BLaER1 (cell line): ENCODE measurements at regions not wholly inside any gene's neighbourhood (a gene's known extent, or its start where the extent isn't known, plus 50 kb on each side); places are given as distances from the start of the nearest gene placed in this dataset.

Source experiments
- H3K27ac ChIP-seq: shearing (Covaris generic); formaldehyde crosslinking; 2 replicates; pipeline ENCODE4 v1.8.1; 2022
- H3K27me3 ChIP-seq: shearing (Covaris generic); formaldehyde crosslinking; 2 replicates; pipeline ENCODE4 v1.8.1; 2022
- H3K36me3 ChIP-seq: shearing (Covaris generic); formaldehyde crosslinking; 2 replicates; pipeline ENCODE4 v1.8.1; 2022
- H3K4me1 ChIP-seq: shearing (Covaris generic); formaldehyde crosslinking; 2 replicates; pipeline ENCODE4 v1.8.1; 2022
- H3K4me2 ChIP-seq: shearing (Covaris generic); formaldehyde crosslinking; 2 replicates; pipeline ENCODE4 v1.8.1; 2022
- H3K4me3 ChIP-seq: shearing (Covaris generic); formaldehyde crosslinking; 2 replicates; pipeline ENCODE4 v1.8.1; 2022
- H3K9ac ChIP-seq: shearing (Covaris generic); formaldehyde crosslinking; 2 replicates; pipeline ENCODE4 v1.8.1; 2022
- H3K9me3 ChIP-seq: shearing (Covaris generic); formaldehyde crosslinking; 2 replicates; pipeline ENCODE4 v1.8.1; 2022
- H4K20me1 ChIP-seq: shearing (Covaris generic); formaldehyde crosslinking; 2 replicates; pipeline ENCODE4 v1.8.1; 2022
- Cebpa-rat ChIP-seq: shearing (Covaris generic); IDR thresholded peaks from 2 replicates; pipeline ENCODE4 v1.8.1; 2022

DNA sequence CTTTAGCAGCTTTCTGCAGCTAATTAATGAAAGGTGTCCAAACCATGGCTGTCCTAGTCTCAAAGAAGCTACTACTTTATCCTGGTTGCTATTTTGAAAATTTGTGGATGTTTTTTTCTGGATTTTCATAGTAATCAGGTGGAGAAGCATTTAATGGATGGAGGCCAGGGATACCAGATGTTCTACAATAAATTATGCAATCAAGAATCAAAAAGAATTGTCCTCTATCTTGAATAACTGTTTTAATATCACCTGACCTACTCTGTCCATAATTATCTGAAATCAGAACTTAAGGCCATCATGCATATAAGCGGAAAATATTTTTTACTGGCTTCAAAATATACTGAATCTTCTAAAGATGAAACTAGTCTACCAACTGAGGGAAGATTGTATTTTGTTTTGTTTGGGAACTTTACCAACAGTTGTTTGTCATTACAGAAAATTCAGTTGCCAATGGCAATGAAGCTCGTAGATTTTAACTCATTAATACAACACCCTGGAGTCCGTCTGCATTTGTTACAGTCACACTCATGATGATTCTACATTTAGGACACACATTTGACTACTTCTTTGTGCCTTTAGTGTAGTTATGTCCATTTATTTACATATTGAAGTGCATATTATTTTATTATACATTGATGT, 762.3 kb upstream of the GRM7 start:
- no peaks in the 10 kb centered on the region for H3K36me3 ChIP-seq
- no peaks in the 10 kb centered on the region for H3K4me1 ChIP-seq
- H3K4me2 ChIP-seq: no peak overlapping the region
- no peak overlapping the region for H3K9ac ChIP-seq
- no peaks in the 10 kb centered on the region for H4K20me1 ChIP-seq
- H3K4me3 ChIP-seq: no peak overlapping the region
- no peak for TF ChIP-seq Cebpa-rat
- no peak overlapping the region for H3K27ac ChIP-seq
- no peaks in the 10 kb centered on the region for H3K27me3 ChIP-seq
- H3K9me3 ChIP-seq: no peaks in the 10 kb centered on the region

GRCh38 chr3:6099458-6100075, 761.3 kb upstream of the GRM7 start:
- H3K9me3 ChIP-seq: no peaks in the 10 kb centered on the region
- H3K36me3 ChIP-seq: no peaks in the 10 kb centered on the region
- H3K4me1 ChIP-seq: no peaks in the 10 kb centered on the region
- H3K4me2 ChIP-seq: no peak overlapping the region
- H3K9ac ChIP-seq: no peak overlapping the region
- H3K27ac ChIP-seq: no peak overlapping the region
- TF ChIP-seq Cebpa-rat: no peak
- no peaks in the 10 kb centered on the region for H3K27me3 ChIP-seq
- H4K20me1 ChIP-seq: no peaks in the 10 kb centered on the region
- H3K4me3 ChIP-seq: no peak overlapping the region

- H3K4me3 ChIP-seq: no peak overlapping the region
- H3K9ac ChIP-seq: no peak overlapping the region
- H4K20me1 ChIP-seq: no peaks in the 10 kb centered on the region
- no peaks in the 10 kb centered on the region for H3K36me3 ChIP-seq
- no peaks in the 10 kb centered on the region for H3K9me3 ChIP-seq
- no peak overlapping the region for H3K27ac ChIP-seq
- H3K27me3 ChIP-seq: no peaks in the 10 kb centered on the region
- no peaks in the 10 kb centered on the region for H3K4me1 ChIP-seq
- no peak for TF ChIP-seq Cebpa-rat
- H3K4me2 ChIP-seq: no peak overlapping the region
These were observed 755.7 kb upstream of the GRM7 start for GRCh38 chr3:6105187-6105586.

- Histone ChIP-seq H3K36me3 (no peaks in the 10 kb centered on the region), H3K9ac (no peak overlapping the region), H3K4me1 (no peaks in the 10 kb centered on the region), H3K4me2 (no peak overlapping the region), H3K27me3 (no peaks in the 10 kb centered on the region), H3K9me3 (no peaks in the 10 kb centered on the region), H4K20me1 (no peaks in the 10 kb centered on the region), H3K4me3 (no peak overlapping the region), H3K27ac (no peak overlapping the region)
- no peak for TF ChIP-seq Cebpa-rat
These were observed 752.0 kb upstream of the GRM7 start for GRCh38 chr3:6108957-6109356.

- Histone ChIP-seq H3K27me3 (no peaks in the 10 kb centered on the region), H3K9me3 (no peaks in the 10 kb centered on the region), H3K4me2 (no peak overlapping the region), H3K4me3 (no peak overlapping the region), H3K36me3 (no peaks in the 10 kb centered on the region), H4K20me1 (no peaks in the 10 kb centered on the region), H3K9ac (no peak overlapping the region), H3K27ac (no peak overlapping the region), H3K4me1 (no peaks in the 10 kb centered on the region)
- TF ChIP-seq Cebpa-rat: no peak
These were observed 750.5 kb upstream of the GRM7 start for GRCh38 chr3:6110451-6110850.

DNA sequence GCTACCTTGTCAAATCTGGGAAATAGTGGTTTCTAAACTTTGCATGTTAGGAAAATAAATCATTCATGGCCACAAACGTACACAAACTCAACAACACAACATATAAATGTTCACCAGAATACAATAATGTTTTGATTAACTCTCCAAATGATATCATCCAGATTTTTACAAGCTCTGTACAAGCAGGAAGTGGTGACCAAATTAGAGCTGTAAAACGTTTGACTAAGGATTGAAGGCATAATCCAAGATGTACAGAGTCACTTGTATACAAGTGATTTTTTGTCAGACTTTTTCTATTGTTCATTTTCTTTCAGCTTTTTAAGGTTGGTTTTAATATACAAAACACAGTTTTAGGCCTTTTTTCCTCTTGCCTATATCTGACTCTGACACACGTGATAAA, 748.4 kb upstream of the GRM7 start:
- Histone ChIP-seq H3K27ac (no peak overlapping the region), H4K20me1 (no peaks in the 10 kb centered on the region), H3K27me3 (no peaks in the 10 kb centered on the region), H3K4me1 (no peaks in the 10 kb centered on the region), H3K9ac (no peak overlapping the region), H3K36me3 (no peaks in the 10 kb centered on the region), H3K4me3 (no peak overlapping the region), H3K4me2 (no peak overlapping the region), H3K9me3 (no peaks in the 10 kb centered on the region)
- no peak for TF ChIP-seq Cebpa-rat

DNA sequence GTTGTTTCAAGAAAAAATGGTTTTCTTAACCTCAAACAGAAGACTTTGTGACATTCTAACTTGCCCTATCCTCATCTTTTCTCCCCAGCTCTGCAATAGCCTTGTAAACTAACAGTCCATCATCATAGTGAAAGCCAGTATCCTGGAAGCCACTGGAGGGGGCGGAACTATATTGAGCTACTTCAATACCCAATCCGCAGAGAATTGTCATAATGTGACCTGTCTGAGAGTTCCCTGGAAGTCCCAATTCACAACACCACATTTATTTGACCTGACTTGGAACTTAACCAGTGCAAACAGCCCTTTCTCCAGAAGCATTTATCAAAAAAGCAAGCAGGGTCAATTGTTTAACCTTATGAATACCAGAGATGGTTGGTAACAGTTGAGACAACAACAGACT, 747.6 kb upstream of the GRM7 start:
- Histone ChIP-seq H3K27ac (no peak overlapping the region), H3K4me2 (no peak overlapping the region), H3K36me3 (no peaks in the 10 kb centered on the region), H3K27me3 (no peaks in the 10 kb centered on the region), H3K4me3 (no peak overlapping the region), H3K9me3 (no peaks in the 10 kb centered on the region), H3K4me1 (no peaks in the 10 kb centered on the region), H4K20me1 (no peaks in the 10 kb centered on the region), H3K9ac (no peak overlapping the region)
- no peak for TF ChIP-seq Cebpa-rat

DNA sequence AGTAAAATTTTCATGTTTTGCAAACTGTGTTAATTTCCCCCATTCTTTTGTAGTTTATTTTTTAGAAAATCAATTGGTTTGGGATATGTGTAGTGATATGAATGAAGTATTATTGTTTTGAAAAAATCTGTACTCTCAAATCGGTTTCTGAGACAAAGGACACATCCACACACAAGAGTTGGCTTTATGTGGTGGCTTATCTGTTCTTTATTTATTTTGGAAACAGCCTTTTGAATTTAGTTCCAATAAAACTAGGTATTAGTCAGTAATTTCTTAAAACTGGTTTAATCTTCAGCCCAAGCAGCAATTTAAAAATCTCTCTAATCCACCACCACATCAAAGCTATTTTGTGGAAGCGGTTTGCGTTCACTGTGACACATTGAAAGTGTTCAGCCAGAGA, 741.5 kb upstream of the GRM7 start:
- H3K4me2 ChIP-seq: no peak overlapping the region
- no peak overlapping the region for H3K4me3 ChIP-seq
- no peaks in the 10 kb centered on the region for H3K4me1 ChIP-seq
- no peaks in the 10 kb centered on the region for H3K9me3 ChIP-seq
- H3K36me3 ChIP-seq: no peaks in the 10 kb centered on the region
- H3K27me3 ChIP-seq: no peaks in the 10 kb centered on the region
- no peak overlapping the region for H3K9ac ChIP-seq
- H4K20me1 ChIP-seq: no peaks in the 10 kb centered on the region
- no peak for TF ChIP-seq Cebpa-rat
- no peak overlapping the region for H3K27ac ChIP-seq

DNA sequence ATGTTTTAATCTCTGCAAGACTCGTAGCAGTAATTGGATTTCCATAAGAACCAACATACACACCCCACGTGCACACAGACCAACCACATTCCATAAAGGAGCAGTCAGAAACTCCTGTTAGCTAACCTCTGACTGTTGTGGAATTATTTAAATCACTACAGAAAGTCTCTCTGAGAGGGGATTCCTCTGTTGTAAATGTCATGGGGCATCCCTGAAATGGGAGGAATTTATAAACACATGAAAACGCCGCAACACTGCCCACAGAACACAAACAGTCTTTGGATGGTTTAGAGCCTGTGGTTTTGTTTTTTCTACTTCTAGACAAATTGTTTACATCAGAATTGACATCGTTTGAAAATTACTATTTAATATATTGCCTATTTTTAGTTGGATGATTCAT, 740.1 kb upstream of the GRM7 start:
- Histone ChIP-seq H3K36me3 (no peaks in the 10 kb centered on the region), H3K4me1 (no peaks in the 10 kb centered on the region), H3K27ac (no peak overlapping the region), H3K9ac (no peak overlapping the region), H3K9me3 (no peaks in the 10 kb centered on the region), H3K27me3 (no peaks in the 10 kb centered on the region), H4K20me1 (no peaks in the 10 kb centered on the region), H3K4me3 (no peak overlapping the region), H3K4me2 (no peak overlapping the region)
- TF ChIP-seq Cebpa-rat: no peak

- H3K27ac ChIP-seq: no peak overlapping the region
- H3K9ac ChIP-seq: no peak overlapping the region
- no peaks in the 10 kb centered on the region for H3K36me3 ChIP-seq
- H4K20me1 ChIP-seq: no peaks in the 10 kb centered on the region
- H3K4me1 ChIP-seq: no peaks in the 10 kb centered on the region
- peaks cover 6% of the 10 kb centered on the region for H3K9me3 ChIP-seq
- no peak overlapping the region for H3K4me2 ChIP-seq
- H3K4me3 ChIP-seq: no peak overlapping the region
- TF ChIP-seq Cebpa-rat: no peak
- no peaks in the 10 kb centered on the region for H3K27me3 ChIP-seq
These were observed 736.0 kb upstream of the GRM7 start for GRCh38 chr3:6124875-6125274.

GRCh38 chr3:6125520-6125919, 735.4 kb upstream of the GRM7 start:
- no peaks in the 10 kb centered on the region for H4K20me1 ChIP-seq
- no peak overlapping the region for H3K4me2 ChIP-seq
- H3K9me3 ChIP-seq: peaks cover 6% of the 10 kb centered on the region
- H3K36me3 ChIP-seq: no peaks in the 10 kb centered on the region
- no peaks in the 10 kb centered on the region for H3K27me3 ChIP-seq
- no peak for TF ChIP-seq Cebpa-rat
- H3K4me3 ChIP-seq: no peak overlapping the region
- no peak overlapping the region for H3K9ac ChIP-seq
- no peak overlapping the region for H3K27ac ChIP-seq
- no peaks in the 10 kb centered on the region for H3K4me1 ChIP-seq
